ENCODE measurements at regions not wholly inside any gene's neighbourhood (a gene's known extent, or its start where the extent isn't known, plus 50 kb on each side); places are given as distances from the start of the nearest gene placed in this dataset.

GRCh38 chr3:187809612-187809991 lies 64.3 kb upstream of the BCL6 start:
- FAIRE-seq: no peak
- Histone ChIP-seq H3K4me2 (ENCODE audit: control insufficient read depth, insufficient read depth) (no peak overlapping the region), H3K27me3 (replicated peaks in 1 of 2; ENCODE audit: control insufficient read depth in 2 of 2, insufficient read depth in 2 of 2, low read length in 1 of 2) (peaks cover 0 to 4% of the 10 kb centered on the region in 2 experiments; a peak in 1 of 4 replicates), H3K36me3 (ENCODE audit: control insufficient read depth in 2 of 2, insufficient read depth in 2 of 2, low read length in 1 of 2) (no peaks in the 10 kb centered on the region), H3K27ac (ENCODE audit: control insufficient read depth, insufficient read depth) (no peak overlapping the region), H3K4me1 (ENCODE audit: control insufficient read depth, insufficient read depth, low read length) (no peaks in the 10 kb centered on the region), H3K9me3 (replicated peaks; ENCODE audit: control insufficient read depth, insufficient read depth, low read length) (0 out of 3 replicates have a peak, but pooled peaks cover 2% of the 10 kb centered on the region), H3K79me2 (ENCODE audit: control insufficient read depth, insufficient read depth, low read length) (no peaks in the 10 kb centered on the region), H4K20me1 (ENCODE audit: control insufficient read depth, insufficient read depth) (no peaks in the 10 kb centered on the region), H2AFZ (ENCODE audit: control insufficient read depth, low read depth, low read length) (no peak overlapping the region), H3K9ac (ENCODE audit: control insufficient read depth, insufficient read depth, low read length) (no peak overlapping the region), H3K4me3 (no peak overlapping the region)
- ATAC-seq: no peak
- BruUV-seq (replicated peaks): no TSS peak
- ChIA-PET CTCF (interaction anchor here (2.0 to 2.9 kb wide), 2 partner anchors 62 to 69 kb away, joined by 7 to 8 read pairs; no protein-coding TSS in a partner anchor), SMC1A (ENCODE audit: uncharacterized antibody, unreplicated experiment) (interaction anchor here (0.8 to 3.2 kb wide), 6 partner anchors 8 to 194 kb away, joined by 3 to 14 read pairs (median 4); no protein-coding TSS in a partner anchor), RAD21 (ENCODE audit: unreplicated experiment) (interaction anchor here (1.1 kb wide), 1 partner anchor 62 kb away, joined by 3 read pairs; no protein-coding TSS in a partner anchor), POLR2A (no interaction called here)
- 64% methylated on average over 3 of the region's 3 CpGs for WGBS (ENCODE audit: insufficient coverage, insufficient replicate concordance, low lambda C conversion rate, missing lambda C conversion rate)
- in situ Hi-C loops (cut with MboI): no loop called here
- intact Hi-C loops (cut with micrococcal nuclease; ENCODE audit: unreplicated experiment): no loop called here
- no peak for TF ChIP-seq SP1 (IDR thresholded peaks at IDR 0.05; ENCODE audit: low read depth, low read length)
- no peak for TF ChIP-seq SPI1 (IDR thresholded peaks at IDR 0.05; ENCODE audit: borderline replicate concordance, insufficient read depth, low read depth, low read length)
- TF ChIP-seq JUND (IDR thresholded peaks at IDR 0.05; ENCODE audit: low read depth, low read length): no peak
- TF ChIP-seq TCF7 (IDR thresholded peaks at IDR 0.05; ENCODE audit: borderline replicate concordance): no peak
- TF ChIP-seq ZNF274 (IDR thresholded peaks at IDR 0.05; ENCODE audit: insufficient read depth, insufficient read length): no peak
- TF ChIP-seq CHD2 (IDR thresholded peaks at IDR 0.05; ENCODE audit: borderline replicate concordance, low read depth, low read length): no peak
- TF ChIP-seq SRF (IDR thresholded peaks at IDR 0.05; ENCODE audit: low read depth in 2 of 2, low read length in 2 of 2): no peak
- no peak for TF ChIP-seq ATF7 (IDR thresholded peaks at IDR 0.05; ENCODE audit: low read depth)
- no peak for DNase-seq (ENCODE audit: low read depth, low spot score)

GRCh38 chr3:187810021-187810446 lies 64.8 kb upstream of the BCL6 start:
- Histone ChIP-seq H3K9me3 (replicated peaks; ENCODE audit: control insufficient read depth, insufficient read depth, low read length) (0 out of 3 replicates have a peak, but pooled peaks cover 2% of the 10 kb centered on the region), H3K27ac (ENCODE audit: control insufficient read depth, insufficient read depth) (no peak overlapping the region), H3K79me2 (ENCODE audit: control insufficient read depth, insufficient read depth, low read length) (no peaks in the 10 kb centered on the region), H3K9ac (ENCODE audit: control insufficient read depth, insufficient read depth, low read length) (no peak overlapping the region), H4K20me1 (ENCODE audit: control insufficient read depth, insufficient read depth) (no peaks in the 10 kb centered on the region), H3K27me3 (replicated peaks in 1 of 2; ENCODE audit: control insufficient read depth in 2 of 2, insufficient read depth in 2 of 2, low read length in 1 of 2) (peaks cover 0 to 4% of the 10 kb centered on the region in 2 experiments; a peak in 1 of 4 replicates), H3K4me2 (ENCODE audit: control insufficient read depth, insufficient read depth) (no peak overlapping the region), H3K36me3 (ENCODE audit: control insufficient read depth in 2 of 2, insufficient read depth in 2 of 2, low read length in 1 of 2) (no peaks in the 10 kb centered on the region), H3K4me1 (ENCODE audit: control insufficient read depth, insufficient read depth, low read length) (no peaks in the 10 kb centered on the region), H3K4me3 (no peak overlapping the region), H2AFZ (ENCODE audit: control insufficient read depth, low read depth, low read length) (no peak overlapping the region)
- 19% methylated on average over 3 of the region's 3 CpGs for WGBS (ENCODE audit: insufficient coverage, insufficient replicate concordance, low lambda C conversion rate, missing lambda C conversion rate)
- TF ChIP-seq BCLAF1 (IDR thresholded peaks at IDR 0.05) (no peak), NFYB (IDR thresholded peaks at IDR 0.05; ENCODE audit: insufficient read depth, low read depth, low read length) (no peak), PBX3 (IDR thresholded peaks at IDR 0.05; ENCODE audit: insufficient replicate concordance, low read depth, low read length) (no peak)
- RAD21 ChIA-PET (ENCODE audit: unreplicated experiment): interaction anchor here (0.8 kb wide), 1 partner anchor 92 kb away, joined by 4 read pairs; no protein-coding TSS in a partner anchor
- DNase-seq (ENCODE audit: low read depth, low spot score) (no peak), FAIRE-seq (no peak), ATAC-seq (no peak)
- POLR2A ChIA-PET: interaction anchor here (1.0 kb wide), 1 partner anchor 10 kb away, joined by 3 read pairs; no protein-coding TSS in a partner anchor
- SMC1A ChIA-PET (ENCODE audit: uncharacterized antibody, unreplicated experiment): interaction anchor here (0.8 to 3.2 kb wide), 7 partner anchors 8 to 194 kb away, joined by 3 to 14 read pairs (median 3); no protein-coding TSS in a partner anchor
- BruUV-seq (replicated peaks): no TSS peak
- in situ Hi-C loops (cut with MboI): no loop called here
- CTCF ChIA-PET: interaction anchor here (2.0 to 2.9 kb wide), 3 partner anchors 9 to 69 kb away, joined by 7 to 10 read pairs (median 8); no protein-coding TSS in a partner anchor
- intact Hi-C loops (cut with micrococcal nuclease; ENCODE audit: unreplicated experiment): no loop called here
